ENCODE measurements at regions not wholly inside any gene's neighbourhood (a gene's known extent, or its start where the extent isn't known, plus 50 kb on each side); places are given as distances from the start of the nearest gene placed in this dataset.
"Not testable (repeated sequence)": the region's sequence is repeated elsewhere in the genome, so short reads cannot be mapped to it uniquely, and the experiment has no call there.

DNA sequence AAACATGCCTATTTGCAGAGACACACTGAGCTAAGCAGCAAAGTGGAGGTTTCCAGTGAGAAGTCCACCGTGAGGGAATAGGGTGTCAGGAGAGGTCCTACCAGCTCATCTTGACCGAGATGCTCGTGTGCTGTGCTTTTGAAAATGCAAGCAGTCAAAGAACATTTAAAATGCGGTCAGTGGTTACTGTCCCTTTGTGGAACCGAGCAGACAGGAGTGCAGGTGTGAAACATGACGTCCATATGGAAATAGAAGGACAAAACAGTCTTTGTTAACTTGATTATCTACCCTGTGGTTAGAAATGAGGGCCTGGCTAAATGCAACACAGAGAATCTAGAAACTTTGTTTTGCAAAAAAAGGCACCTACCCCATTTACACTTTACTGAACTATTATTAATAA lies 473.3 kb downstream of the SPATA31A6 start:
- not testable (repeated sequence) for DNase-seq

GRCh38 chr9:42657496-42657895 lies 474.0 kb downstream of the SPATA31A6 start:
- DNase-seq, result not testable (repeated sequence)

GRCh38 chr9:42697146-42697545 lies 513.7 kb downstream of the SPATA31A6 start:
- not testable (repeated sequence) for DNase-seq

GRCh38 chr9:42702890-42703289 lies 519.4 kb downstream of the SPATA31A6 start:
- not testable (repeated sequence) for DNase-seq

- DNase-seq, result not testable (repeated sequence)
Measured at GRCh38 chr9:42724841-42725835, 541.7 kb downstream of the SPATA31A6 start.

- DNase-seq, result peak; percentile 23
Measured at GRCh38 chr9:42743030-42743814, 559.8 kb downstream of the SPATA31A6 start.

DNA sequence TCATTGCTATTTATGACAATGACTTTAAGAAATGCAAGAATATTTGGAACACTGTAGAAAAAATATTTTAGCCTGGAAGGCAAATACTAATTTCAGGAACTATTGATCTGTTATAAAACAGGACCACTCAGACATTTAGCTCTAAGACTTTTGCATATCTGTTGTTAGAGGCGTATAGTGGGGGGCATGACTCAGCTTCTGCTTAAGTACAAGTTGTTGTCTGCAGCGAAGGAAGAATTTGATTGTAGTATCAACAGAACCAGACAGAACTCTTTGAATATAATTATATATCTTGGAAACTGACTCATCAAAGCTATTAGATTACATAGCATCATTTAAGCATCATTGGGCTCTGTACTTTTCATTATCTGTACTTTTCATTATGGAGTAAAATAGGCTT lies 573.8 kb downstream of the SPATA31A6 start:
- not testable (repeated sequence) for DNase-seq

GRCh38 chr9:42759320-42759719 lies 575.9 kb downstream of the SPATA31A6 start:
- DNase-seq, result not testable (repeated sequence)

DNA sequence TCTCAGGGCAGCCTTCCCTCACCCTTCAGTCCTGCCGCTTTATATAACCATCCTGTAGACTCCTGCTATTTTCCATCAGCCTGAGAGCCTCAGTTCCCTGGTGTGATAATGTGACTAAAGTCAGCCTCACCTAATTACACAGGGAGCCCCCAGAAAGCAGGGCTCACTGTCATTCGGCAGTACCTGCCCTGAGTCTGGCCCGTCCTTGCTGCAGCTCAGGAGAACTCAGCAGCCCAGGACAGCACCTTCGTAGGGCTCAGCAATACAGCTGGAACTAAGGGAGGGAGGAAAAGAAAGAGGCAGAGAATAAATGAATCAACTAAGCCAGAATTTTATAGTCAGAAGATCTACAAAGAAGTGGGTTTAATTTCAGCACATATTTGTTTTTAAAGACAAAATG lies 598.7 kb downstream of the SPATA31A6 start:
- DNase-seq, result not testable (repeated sequence)

- DNase-seq, result not testable (repeated sequence)
Measured at GRCh38 chr9:42792725-42793124, 609.3 kb downstream of the SPATA31A6 start.

DNA sequence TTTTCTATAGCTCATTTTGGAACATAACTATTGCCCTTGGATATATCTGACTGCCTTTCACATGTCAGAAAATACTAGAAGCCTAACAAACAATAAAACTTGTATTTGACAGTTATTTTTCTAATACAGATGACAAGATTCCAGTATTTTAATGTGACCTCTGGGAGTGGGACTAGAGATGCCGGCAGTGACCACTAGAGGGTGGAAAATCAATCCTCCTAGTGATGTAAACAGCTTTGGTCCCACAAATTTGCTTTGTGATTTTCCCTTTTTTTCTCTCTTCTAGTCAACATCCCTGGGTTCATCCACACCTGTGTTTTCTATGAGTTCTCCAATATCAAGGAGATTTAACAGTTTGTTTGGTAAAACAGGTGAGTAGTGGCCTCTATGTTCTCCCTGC lies 615.1 kb downstream of the SPATA31A6 start:
- not testable (repeated sequence) for DNase-seq

- DNase-seq, result not testable (repeated sequence)
Measured at GRCh38 chr9:42802716-42803115, 619.3 kb downstream of the SPATA31A6 start.

DNA sequence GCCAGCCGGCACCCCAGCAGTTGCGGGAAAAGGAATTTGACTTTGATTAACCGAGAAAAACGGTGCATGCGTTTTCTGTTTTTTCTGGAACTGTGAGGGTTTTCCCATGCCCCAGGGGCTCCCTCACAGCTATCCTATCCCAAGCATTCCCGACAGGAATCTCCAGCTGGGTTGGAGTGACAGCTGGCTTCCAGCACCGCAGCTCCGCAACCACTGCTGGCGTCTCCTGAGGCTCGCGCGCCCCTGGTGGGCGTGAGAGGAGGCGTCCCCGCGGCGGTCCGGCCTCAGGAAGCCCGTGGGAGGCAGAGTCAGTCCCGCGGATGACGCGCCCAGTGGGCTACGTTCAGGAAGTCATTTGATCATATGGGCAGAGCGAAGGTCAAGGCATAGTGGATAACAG lies 623.2 kb downstream of the SPATA31A6 start:
- DNase-seq, result not testable (repeated sequence)

- not testable (repeated sequence) for DNase-seq
Measured at GRCh38 chr9:42821468-42821867, 638.0 kb downstream of the SPATA31A6 start.

DNA sequence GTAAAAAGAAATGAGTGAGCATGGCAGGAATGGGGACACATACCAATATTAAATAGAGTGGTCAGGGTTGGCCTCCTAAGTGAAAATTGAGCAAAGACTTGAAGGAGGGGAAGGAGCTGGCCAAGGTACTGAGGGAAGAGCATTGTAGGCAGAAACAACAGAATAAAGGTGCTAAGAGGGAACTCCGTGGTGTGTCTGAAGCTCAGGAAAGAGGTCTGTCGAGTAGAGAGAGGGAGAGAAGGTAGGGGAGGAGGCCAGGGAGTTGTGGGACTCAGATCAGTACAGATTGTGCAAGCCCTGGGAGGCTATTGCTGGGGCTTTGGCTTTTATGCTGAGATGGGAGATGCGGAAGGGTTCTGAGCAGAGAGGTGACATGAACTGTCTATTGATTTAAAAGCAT lies 664.7 kb downstream of the SPATA31A6 start:
- not testable (repeated sequence) for DNase-seq

- not testable (repeated sequence) for DNase-seq
Measured at GRCh38 chr9:42850896-42851693, 667.6 kb downstream of the SPATA31A6 start.

DNA sequence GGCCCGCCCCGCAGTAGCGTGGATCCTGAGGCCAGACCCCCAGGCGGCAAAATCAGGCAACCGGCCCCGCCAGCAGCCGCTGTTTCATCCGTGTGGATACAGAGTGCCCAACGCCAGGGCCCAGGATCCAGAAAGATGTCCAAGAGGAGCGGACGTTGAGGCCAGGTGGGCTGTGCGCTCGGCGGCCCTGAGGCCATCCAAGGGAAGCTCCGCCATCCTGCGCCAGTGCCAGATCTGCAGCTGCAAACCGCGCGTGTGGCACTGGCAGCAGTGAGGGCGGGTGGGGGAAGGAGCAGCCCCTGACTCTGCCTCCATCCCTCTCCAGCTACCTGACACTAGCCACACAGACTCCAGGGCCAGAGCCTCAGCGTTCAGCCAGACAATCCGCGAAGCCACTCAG lies 668.2 kb downstream of the SPATA31A6 start:
- not testable (repeated sequence) for DNase-seq

- not testable (repeated sequence) for DNase-seq
Measured at GRCh38 chr9:42852133-42852930, 668.9 kb downstream of the SPATA31A6 start.

GRCh38 chr9:42860133-42860532 lies 676.7 kb downstream of the SPATA31A6 start:
- DNase-seq, result not testable (repeated sequence)

- DNase-seq, result not testable (repeated sequence)
Measured at GRCh38 chr9:42862465-42862864, 679.0 kb downstream of the SPATA31A6 start.
